LNCaP clone FGC (cell line): ENCODE measurements at regions not wholly inside any gene's neighbourhood (a gene's known extent, or its start where the extent isn't known, plus 50 kb on each side); places are given as distances from the start of the nearest gene placed in this dataset.

Experiments
- DNase-seq: peaks from one replicate; pipeline ENCODE4 v3.0.0-alpha.2; 2011; ENCODE audit warnings: low read depth
- H3K4me3 ChIP-seq: 2 replicates; pipeline ENCODE4 v1.5.1; 2011; ENCODE audit warnings: mild to moderate bottlenecking, low read depth, low read length, control low read depth
- TF ChIP-seq, protein P1 (sequence below): IDR thresholded peaks from 2 replicates; pipeline ENCODE4 v1.5.1; 2012; ENCODE audit warnings: mild to moderate bottlenecking; ENCODE audit not compliant: control insufficient read depth, insufficient read depth; ENCODE audit errors: extremely low read depth

DNA sequence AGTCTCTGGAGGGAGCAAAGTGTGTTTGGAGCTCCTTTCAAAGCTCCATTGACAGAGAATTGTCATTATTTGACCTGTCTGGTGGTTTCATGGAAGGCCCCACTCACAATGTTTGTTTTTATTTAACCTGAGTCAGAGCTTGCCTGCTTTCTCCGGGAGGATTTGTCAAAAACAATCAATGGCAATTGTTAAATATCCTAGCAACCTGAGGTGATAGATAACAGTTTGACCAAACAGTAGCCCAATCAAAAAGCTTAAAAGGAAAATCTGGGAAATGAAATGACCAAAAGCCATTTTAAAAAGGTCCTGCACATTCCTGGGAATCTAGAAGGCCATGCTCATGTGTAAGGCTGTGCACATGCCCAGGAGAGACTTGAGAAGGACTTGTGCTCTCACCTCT, 177.2 kb upstream of the POC5 start:
- no peak for DNase-seq
- H3K4me3 ChIP-seq, result no peak overlapping the region
- TF ChIP-seq, protein P1, sequence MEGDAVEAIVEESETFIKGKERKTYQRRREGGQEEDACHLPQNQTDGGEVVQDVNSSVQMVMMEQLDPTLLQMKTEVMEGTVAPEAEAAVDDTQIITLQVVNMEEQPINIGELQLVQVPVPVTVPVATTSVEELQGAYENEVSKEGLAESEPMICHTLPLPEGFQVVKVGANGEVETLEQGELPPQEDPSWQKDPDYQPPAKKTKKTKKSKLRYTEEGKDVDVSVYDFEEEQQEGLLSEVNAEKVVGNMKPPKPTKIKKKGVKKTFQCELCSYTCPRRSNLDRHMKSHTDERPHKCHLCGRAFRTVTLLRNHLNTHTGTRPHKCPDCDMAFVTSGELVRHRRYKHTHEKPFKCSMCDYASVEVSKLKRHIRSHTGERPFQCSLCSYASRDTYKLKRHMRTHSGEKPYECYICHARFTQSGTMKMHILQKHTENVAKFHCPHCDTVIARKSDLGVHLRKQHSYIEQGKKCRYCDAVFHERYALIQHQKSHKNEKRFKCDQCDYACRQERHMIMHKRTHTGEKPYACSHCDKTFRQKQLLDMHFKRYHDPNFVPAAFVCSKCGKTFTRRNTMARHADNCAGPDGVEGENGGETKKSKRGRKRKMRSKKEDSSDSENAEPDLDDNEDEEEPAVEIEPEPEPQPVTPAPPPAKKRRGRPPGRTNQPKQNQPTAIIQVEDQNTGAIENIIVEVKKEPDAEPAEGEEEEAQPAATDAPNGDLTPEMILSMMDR, result no peak

DNA sequence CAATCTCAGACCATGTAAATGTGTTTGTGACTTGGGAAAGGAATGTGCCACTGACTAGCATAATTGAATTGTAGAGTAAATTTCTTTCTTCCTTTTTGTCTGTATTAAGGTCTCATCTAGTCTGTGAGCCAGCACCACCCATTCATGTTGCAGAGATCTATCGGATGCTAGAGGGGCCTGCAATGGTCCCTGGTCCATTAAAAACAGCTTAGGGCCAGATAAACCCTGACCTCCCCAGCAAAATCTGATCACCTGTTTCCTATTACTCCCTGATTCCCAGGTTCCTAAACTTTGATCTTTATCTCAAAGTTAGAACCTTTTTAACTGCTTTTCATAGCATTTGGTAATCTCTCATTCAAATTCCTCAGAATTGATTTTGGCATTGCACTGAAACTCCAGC, 174.5 kb upstream of the POC5 start:
- TF ChIP-seq, protein P1, result no peak

DNA sequence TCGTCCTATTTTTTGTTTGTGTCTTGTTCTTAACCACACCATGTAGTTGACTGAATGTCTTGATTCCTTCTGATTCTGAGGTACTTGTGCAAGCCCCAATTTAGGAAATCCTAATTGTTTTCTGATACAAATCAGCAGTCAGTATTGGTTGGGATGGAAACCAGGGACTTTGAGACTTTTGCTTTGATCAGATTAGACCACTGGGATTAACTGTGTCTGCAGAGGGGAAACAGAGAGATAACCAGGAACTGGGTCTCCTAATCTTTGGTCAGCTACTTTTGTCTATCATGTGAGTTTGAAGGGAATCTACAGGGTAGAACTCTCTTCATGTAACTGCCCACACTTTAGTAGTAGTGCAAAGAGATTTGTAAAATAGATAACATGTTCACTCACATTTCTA, 173.8 kb upstream of the POC5 start:
- DNase-seq, result no peak
- TF ChIP-seq, protein P1, result no peak

More for the DNA sequence above, 174.5 kb upstream of the POC5 start:
- no peak overlapping the region for H3K4me3 ChIP-seq
- DNase-seq, result no peak

DNA sequence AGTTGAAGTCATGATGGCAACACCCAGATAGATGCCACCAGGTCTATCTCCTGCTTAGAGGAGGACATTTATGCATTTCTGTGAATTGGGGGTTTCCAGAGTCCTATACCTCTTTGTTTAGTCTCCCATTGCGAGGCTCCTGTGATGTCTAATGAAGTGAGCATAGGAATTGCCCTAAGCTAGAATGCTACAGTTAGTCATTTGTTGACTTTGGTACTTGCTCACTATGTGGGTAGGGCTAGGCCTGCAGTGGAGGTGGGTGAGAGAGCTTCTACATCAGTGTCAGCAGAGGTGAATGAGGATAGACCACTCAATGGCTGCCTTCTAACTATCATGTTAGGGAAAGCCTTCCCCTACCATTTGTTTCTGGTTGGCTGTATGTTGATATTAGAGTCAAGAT, 173.3 kb upstream of the POC5 start:
- DNase-seq, result no peak
- TF ChIP-seq, protein P1, result no peak
- no peak overlapping the region for H3K4me3 ChIP-seq

More for the DNA sequence above, 173.8 kb upstream of the POC5 start:
- no peak overlapping the region for H3K4me3 ChIP-seq

DNA sequence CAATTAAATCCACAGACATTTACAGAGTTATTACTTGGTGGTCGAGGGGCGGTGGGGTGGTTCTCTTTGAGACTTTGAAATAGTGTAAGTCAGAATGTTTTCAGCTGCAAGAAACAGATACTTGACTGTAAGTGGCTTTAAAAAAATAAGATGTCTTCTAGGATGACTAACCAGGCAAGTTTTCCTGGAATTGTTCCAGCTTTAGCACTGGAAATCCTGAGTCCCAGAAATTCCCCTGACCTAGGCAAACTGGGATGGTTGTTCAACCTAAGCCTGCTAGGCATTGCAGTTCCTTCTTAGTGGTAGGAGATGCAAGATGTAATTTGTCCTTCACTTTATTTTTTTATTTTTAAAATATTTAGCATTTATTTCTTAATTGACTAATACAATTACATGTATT, 169.5 kb upstream of the POC5 start:
- no peak for DNase-seq
- no peak overlapping the region for H3K4me3 ChIP-seq
- TF ChIP-seq, protein P1, result no peak

DNA sequence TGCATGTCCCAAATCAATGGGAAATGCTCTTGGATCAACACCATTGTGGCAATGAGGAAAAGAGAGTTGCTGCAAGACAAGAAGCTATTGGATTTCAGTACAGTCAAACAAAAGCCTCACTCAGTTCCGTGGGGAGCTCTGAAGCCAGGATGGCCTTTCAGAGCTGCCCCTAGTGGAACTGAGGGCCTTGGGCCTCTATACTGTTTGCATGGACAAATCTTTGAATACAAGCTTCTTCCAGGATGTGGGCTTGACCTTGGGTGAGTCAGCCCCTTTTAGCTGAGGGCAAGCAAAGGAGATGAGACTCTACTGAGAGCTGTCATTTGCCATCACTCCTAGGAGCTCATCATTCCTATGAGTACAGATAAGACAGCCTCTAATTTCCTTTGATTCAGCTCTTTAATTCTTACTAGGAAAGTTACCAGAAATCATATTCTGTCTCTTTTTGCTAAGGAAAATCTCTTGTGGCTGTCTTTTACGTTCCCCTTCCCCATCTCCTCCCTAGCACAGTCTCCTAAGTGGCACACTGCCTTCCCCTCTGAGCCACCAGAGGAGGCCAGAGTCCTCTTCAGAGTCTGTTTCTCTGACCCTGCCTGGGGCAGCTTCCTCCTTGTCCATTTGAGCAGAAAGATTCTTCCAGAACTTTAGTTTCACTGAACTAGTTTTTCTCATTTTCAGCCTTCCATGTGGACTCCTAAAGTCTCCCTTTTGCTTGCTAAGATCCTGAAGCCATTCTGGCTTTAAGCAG, 168.8 kb upstream of the POC5 start:
- DNase-seq, result no peak

DNA sequence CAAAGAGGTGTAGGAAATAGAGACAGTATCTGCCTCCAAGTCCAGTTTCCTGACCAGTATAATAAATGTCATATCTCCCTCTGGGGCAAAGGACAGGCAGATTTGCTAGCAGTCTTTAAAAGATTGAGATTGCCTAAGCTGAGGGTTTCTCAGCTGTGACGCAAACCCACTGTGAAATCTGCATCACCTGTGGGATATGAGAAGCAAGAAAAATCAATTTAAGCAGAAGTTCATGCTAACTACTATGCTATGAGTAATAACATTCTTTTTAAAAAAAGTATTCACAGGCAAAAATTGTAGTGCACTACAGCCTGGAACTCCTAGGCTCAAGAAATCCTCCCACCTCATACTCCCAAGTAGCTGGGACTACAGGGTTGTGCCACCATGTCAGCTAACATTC, 168.1 kb upstream of the POC5 start:
- TF ChIP-seq, protein P1, result no peak
- H3K4me3 ChIP-seq, result no peak overlapping the region
- DNase-seq, result no peak

More for the DNA sequence above, 168.8 kb upstream of the POC5 start:
- H3K4me3 ChIP-seq, result no peak overlapping the region
- TF ChIP-seq, protein P1, result peak; percentile 77
